Mammary epithelial cell (primary cell): ENCODE measurements at regions not wholly inside any gene's neighbourhood (a gene's known extent, or its start where the extent isn't known, plus 50 kb on each side); places are given as distances from the start of the nearest gene placed in this dataset.

Source experiments
- CTCF ChIP-seq, 2 donors: IDR thresholded peaks in 1 of 2; conservative IDR thresholded peaks in 1 of 2; 2 replicates each; pipeline ENCODE4 v1.5.1; 2011 to 2012; ENCODE audit warnings: inconsistent platforms in 2 of 2, low read length in 2 of 2, mild to moderate bottlenecking in 2 of 2, control low read depth in 1 of 2, low read depth in 1 of 2; ENCODE audit not compliant: insufficient read depth in 1 of 2; ENCODE audit errors: extremely low read depth in 1 of 2
- EZH2 ChIP-seq: IDR thresholded peaks from 2 replicates; pipeline ENCODE4 v1.6.1; 2012; ENCODE audit warnings: low read length, inconsistent platforms, borderline replicate concordance

- TF ChIP-seq CTCF (conservative IDR thresholded peaks at IDR 0.05 in 1 of 2, IDR thresholded peaks at IDR 0.05 in 1 of 2; ENCODE audit: extremely low read depth in 1 of 2, insufficient read depth in 1 of 2, low read depth in 1 of 2, low read length in 2 of 2) = no peak
- TF ChIP-seq EZH2 = no peak
Observed at GRCh38 chr4:91935217-91935616, 368.5 kb upstream of the GRID2 start.
